ENCODE measurements at regions not wholly inside any gene's neighbourhood (a gene's known extent, or its start where the extent isn't known, plus 50 kb on each side); places are given as distances from the start of the nearest gene placed in this dataset.

- TF ChIP-seq EGR1 (IDR thresholded peaks at IDR 0.05) (no peak), EP300 (IDR thresholded peaks at IDR 0.05; ENCODE audit: borderline replicate concordance) (no peak), USF1 (IDR thresholded peaks at IDR 0.05) (no peak), TEAD4 (IDR thresholded peaks at IDR 0.05) (no peak), RAD21 (IDR thresholded peaks at IDR 0.05; ENCODE audit: low read depth) (no peak), MAX (IDR thresholded peaks at IDR 0.05) (no peak), FOXM1 (IDR thresholded peaks at IDR 0.05; ENCODE audit: borderline replicate concordance, low read depth) (no peak), ZBTB7A (IDR thresholded peaks at IDR 0.05; ENCODE audit: low read depth) (no peak), CEBPB (IDR thresholded peaks at IDR 0.05) (no peak)
- TF ChIP-seq, protein P1, sequence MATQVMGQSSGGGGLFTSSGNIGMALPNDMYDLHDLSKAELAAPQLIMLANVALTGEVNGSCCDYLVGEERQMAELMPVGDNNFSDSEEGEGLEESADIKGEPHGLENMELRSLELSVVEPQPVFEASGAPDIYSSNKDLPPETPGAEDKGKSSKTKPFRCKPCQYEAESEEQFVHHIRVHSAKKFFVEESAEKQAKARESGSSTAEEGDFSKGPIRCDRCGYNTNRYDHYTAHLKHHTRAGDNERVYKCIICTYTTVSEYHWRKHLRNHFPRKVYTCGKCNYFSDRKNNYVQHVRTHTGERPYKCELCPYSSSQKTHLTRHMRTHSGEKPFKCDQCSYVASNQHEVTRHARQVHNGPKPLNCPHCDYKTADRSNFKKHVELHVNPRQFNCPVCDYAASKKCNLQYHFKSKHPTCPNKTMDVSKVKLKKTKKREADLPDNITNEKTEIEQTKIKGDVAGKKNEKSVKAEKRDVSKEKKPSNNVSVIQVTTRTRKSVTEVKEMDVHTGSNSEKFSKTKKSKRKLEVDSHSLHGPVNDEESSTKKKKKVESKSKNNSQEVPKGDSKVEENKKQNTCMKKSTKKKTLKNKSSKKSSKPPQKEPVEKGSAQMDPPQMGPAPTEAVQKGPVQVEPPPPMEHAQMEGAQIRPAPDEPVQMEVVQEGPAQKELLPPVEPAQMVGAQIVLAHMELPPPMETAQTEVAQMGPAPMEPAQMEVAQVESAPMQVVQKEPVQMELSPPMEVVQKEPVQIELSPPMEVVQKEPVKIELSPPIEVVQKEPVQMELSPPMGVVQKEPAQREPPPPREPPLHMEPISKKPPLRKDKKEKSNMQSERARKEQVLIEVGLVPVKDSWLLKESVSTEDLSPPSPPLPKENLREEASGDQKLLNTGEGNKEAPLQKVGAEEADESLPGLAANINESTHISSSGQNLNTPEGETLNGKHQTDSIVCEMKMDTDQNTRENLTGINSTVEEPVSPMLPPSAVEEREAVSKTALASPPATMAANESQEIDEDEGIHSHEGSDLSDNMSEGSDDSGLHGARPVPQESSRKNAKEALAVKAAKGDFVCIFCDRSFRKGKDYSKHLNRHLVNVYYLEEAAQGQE (IDR thresholded peaks at IDR 0.05; ENCODE audit: low read depth) = no peak
Observed at GRCh38 chr22:19622061-19622441, 92.3 kb upstream of the SEPTIN5 start.

- no peak for TF ChIP-seq FOXM1 (IDR thresholded peaks at IDR 0.05; ENCODE audit: borderline replicate concordance, low read depth)
- TF ChIP-seq RAD21 (IDR thresholded peaks at IDR 0.05; ENCODE audit: low read depth) = no peak
- TF ChIP-seq ZBTB7A (IDR thresholded peaks at IDR 0.05; ENCODE audit: low read depth) = no peak
- no peak for TF ChIP-seq NFIC (IDR thresholded peaks at IDR 0.05)
- TF ChIP-seq EP300 (IDR thresholded peaks at IDR 0.05; ENCODE audit: borderline replicate concordance) = no peak
Observed at GRCh38 chr22:19625331-19626041, 88.8 kb upstream of the SEPTIN5 start.

DNA sequence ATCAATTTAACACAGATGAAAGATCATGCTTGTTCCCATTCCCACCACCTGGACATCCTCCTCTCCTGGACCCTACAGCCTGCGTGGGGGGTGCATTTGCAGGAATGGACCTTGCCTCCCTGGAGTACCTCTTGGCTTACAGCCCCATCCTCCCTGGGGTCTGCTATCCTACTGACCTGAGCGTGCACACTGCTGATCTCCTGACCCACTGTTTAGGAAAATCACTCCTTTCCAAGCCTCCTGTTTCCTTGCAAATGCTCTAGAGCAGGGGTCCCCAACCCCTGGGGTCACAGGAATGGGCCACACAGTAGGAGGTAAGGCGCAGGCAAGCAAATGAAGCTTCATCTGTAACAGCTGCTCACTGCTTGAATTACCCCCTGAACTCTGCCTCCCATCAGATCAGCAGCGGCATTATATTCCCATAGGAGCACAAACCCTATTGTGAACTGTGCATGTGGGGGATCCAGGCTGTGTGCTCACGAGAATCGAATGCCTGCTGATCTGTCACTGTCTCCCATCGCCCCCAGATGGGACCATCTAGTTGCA, 88.2 kb upstream of the SEPTIN5 start:
- TF ChIP-seq ZBTB7A (IDR thresholded peaks at IDR 0.05; ENCODE audit: low read depth) (no peak), CREB1 (IDR thresholded peaks at IDR 0.05; ENCODE audit: low read depth) (no peak), FOXM1 (IDR thresholded peaks at IDR 0.05; ENCODE audit: borderline replicate concordance, low read depth) (no peak), TCF12 (IDR thresholded peaks at IDR 0.05; ENCODE audit: low read depth) (no peak), MAX (IDR thresholded peaks at IDR 0.05) (no peak), TEAD4 (IDR thresholded peaks at IDR 0.05) (no peak), EGR1 (IDR thresholded peaks at IDR 0.05) (no peak), NFIC (IDR thresholded peaks at IDR 0.05) (no peak), EP300 (IDR thresholded peaks at IDR 0.05; ENCODE audit: borderline replicate concordance) (no peak), RAD21 (IDR thresholded peaks at IDR 0.05; ENCODE audit: low read depth) (no peak), USF1 (IDR thresholded peaks at IDR 0.05) (no peak), CEBPB (IDR thresholded peaks at IDR 0.05) (no peak), YY1 (IDR thresholded peaks at IDR 0.05; ENCODE audit: low read depth) (no peak), TAF1 (IDR thresholded peaks at IDR 0.05; ENCODE audit: low read depth) (no peak)
- TF ChIP-seq, protein P1 (IDR thresholded peaks at IDR 0.05; ENCODE audit: low read depth) = no peak

GRCh38 chr22:19626666-19627065, 87.6 kb upstream of the SEPTIN5 start:
- TF ChIP-seq TCF12 (IDR thresholded peaks at IDR 0.05; ENCODE audit: low read depth) (no peak), TAF1 (IDR thresholded peaks at IDR 0.05; ENCODE audit: low read depth) (no peak), FOXM1 (IDR thresholded peaks at IDR 0.05; ENCODE audit: borderline replicate concordance, low read depth) (no peak), MAX (IDR thresholded peaks at IDR 0.05) (no peak), EGR1 (IDR thresholded peaks at IDR 0.05) (no peak), CEBPB (IDR thresholded peaks at IDR 0.05) (no peak), RAD21 (IDR thresholded peaks at IDR 0.05; ENCODE audit: low read depth) (no peak), CREB1 (IDR thresholded peaks at IDR 0.05; ENCODE audit: low read depth) (no peak), EP300 (IDR thresholded peaks at IDR 0.05; ENCODE audit: borderline replicate concordance) (no peak), NFIC (IDR thresholded peaks at IDR 0.05) (no peak), TEAD4 (IDR thresholded peaks at IDR 0.05) (no peak), ZBTB7A (IDR thresholded peaks at IDR 0.05; ENCODE audit: low read depth) (no peak)
- TF ChIP-seq, protein P1 (IDR thresholded peaks at IDR 0.05; ENCODE audit: low read depth) = no peak
